ENCODE measurements at regions not wholly inside any gene's neighbourhood (a gene's known extent, or its start where the extent isn't known, plus 50 kb on each side); places are given as distances from the start of the nearest gene placed in this dataset.

DNA sequence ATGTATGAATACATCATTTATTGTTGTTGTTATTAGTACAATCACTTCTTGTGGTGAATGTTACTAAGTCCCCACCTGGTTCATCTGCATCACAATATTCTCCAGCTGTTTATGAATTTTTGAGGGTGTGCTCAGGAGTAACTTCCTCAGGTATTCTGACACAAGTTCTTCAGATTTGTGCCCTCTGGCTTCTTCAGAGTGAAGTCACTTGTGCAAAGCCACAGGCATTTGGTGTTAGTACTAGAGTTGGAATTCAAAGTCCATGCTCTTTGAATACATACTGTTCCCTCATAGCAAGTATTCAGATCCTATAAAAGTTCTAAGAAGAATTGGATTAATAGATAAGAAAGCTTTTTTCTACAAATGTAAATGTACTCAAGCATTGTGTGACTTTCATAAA is 150.3 kb upstream of the AVPR1A start:
- TF ChIP-seq, protein P1, sequence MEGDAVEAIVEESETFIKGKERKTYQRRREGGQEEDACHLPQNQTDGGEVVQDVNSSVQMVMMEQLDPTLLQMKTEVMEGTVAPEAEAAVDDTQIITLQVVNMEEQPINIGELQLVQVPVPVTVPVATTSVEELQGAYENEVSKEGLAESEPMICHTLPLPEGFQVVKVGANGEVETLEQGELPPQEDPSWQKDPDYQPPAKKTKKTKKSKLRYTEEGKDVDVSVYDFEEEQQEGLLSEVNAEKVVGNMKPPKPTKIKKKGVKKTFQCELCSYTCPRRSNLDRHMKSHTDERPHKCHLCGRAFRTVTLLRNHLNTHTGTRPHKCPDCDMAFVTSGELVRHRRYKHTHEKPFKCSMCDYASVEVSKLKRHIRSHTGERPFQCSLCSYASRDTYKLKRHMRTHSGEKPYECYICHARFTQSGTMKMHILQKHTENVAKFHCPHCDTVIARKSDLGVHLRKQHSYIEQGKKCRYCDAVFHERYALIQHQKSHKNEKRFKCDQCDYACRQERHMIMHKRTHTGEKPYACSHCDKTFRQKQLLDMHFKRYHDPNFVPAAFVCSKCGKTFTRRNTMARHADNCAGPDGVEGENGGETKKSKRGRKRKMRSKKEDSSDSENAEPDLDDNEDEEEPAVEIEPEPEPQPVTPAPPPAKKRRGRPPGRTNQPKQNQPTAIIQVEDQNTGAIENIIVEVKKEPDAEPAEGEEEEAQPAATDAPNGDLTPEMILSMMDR (IDR thresholded peaks at IDR 0.05; ENCODE audit: insufficient read depth, low read length, poor library complexity, severe bottlenecking), result no peak
- Histone ChIP-seq H3K27me3 (replicated peaks; ENCODE audit: control insufficient read depth, insufficient read depth, low read length) (no peaks in the 10 kb centered on the region), H3K36me3 (ENCODE audit: control insufficient read depth, insufficient read depth, low read length) (no peaks in the 10 kb centered on the region), H3K4me3 (replicated peaks; ENCODE audit: low read depth, low read length) (no peak overlapping the region)
- no peak for DNase-seq (ENCODE audit: extremely low read depth, insufficient read length)

DNA sequence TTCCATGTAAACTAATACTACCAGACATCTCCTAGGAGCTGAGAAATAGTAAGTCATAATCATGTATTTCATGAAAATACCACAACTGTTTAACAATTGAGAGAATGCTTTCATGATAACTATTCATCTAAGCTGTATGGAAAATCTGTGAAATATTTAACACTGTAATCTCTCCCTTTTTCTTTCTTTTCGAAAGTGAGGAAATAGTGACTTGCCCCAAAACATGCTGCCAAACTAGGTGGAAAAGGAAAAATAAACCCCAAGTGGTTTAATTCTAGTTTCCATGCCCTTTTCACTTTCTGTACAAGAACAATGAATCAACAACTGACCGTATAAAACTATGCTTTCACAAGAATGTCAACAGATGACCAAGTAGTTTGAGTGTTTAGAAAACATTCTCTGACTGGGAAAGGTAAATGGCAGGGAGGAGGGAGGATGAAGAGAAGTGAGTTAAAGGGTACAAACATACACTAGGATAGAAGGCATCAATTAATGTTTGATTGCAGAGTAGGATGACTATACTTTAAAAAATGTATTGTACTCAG is 147.5 kb upstream of the AVPR1A start:
- no peak for DNase-seq (ENCODE audit: extremely low read depth, insufficient read length)
- Histone ChIP-seq H3K4me3 (replicated peaks; ENCODE audit: low read depth, low read length) (no peak overlapping the region), H3K36me3 (ENCODE audit: control insufficient read depth, insufficient read depth, low read length) (no peaks in the 10 kb centered on the region), H3K27me3 (replicated peaks; ENCODE audit: control insufficient read depth, insufficient read depth, low read length) (no peaks in the 10 kb centered on the region)
- TF ChIP-seq, protein P1 (IDR thresholded peaks at IDR 0.05; ENCODE audit: insufficient read depth, low read length, poor library complexity, severe bottlenecking), result no peak

DNA sequence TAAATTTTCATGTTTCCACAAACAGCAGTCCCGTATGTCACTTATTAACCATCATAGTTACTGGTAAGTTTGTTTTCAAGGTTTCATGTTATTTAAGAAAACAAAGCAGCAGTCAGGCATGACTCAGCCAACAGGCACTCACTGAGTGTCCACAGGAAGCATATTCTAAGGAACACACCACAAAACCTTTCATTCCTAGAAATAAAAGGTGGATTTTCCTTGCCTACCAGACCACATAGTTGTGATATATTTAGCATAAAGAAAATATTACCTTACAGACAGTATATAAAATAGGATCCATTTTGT is 143.3 kb upstream of the AVPR1A start:
- TF ChIP-seq, protein P1 (IDR thresholded peaks at IDR 0.05; ENCODE audit: insufficient read depth, low read length, poor library complexity, severe bottlenecking), result no peak
- Histone ChIP-seq H3K36me3 (ENCODE audit: control insufficient read depth, insufficient read depth, low read length) (no peaks in the 10 kb centered on the region), H3K4me3 (replicated peaks; ENCODE audit: low read depth, low read length) (no peak overlapping the region), H3K27me3 (replicated peaks; ENCODE audit: control insufficient read depth, insufficient read depth, low read length) (no peaks in the 10 kb centered on the region)
- DNase-seq (ENCODE audit: extremely low read depth, insufficient read length), result no peak

GRCh38 chr12:63292471-63293221 is 141.6 kb upstream of the AVPR1A start:
- TF ChIP-seq, protein P1 (IDR thresholded peaks at IDR 0.05; ENCODE audit: insufficient read depth, low read length, poor library complexity, severe bottlenecking), result no peak
- Histone ChIP-seq H3K27me3 (replicated peaks; ENCODE audit: control insufficient read depth, insufficient read depth, low read length) (no peaks in the 10 kb centered on the region), H3K4me3 (replicated peaks; ENCODE audit: low read depth, low read length) (no peak overlapping the region), H3K36me3 (ENCODE audit: control insufficient read depth, insufficient read depth, low read length) (no peaks in the 10 kb centered on the region)
- no peak for DNase-seq (ENCODE audit: extremely low read depth, insufficient read length)

DNA sequence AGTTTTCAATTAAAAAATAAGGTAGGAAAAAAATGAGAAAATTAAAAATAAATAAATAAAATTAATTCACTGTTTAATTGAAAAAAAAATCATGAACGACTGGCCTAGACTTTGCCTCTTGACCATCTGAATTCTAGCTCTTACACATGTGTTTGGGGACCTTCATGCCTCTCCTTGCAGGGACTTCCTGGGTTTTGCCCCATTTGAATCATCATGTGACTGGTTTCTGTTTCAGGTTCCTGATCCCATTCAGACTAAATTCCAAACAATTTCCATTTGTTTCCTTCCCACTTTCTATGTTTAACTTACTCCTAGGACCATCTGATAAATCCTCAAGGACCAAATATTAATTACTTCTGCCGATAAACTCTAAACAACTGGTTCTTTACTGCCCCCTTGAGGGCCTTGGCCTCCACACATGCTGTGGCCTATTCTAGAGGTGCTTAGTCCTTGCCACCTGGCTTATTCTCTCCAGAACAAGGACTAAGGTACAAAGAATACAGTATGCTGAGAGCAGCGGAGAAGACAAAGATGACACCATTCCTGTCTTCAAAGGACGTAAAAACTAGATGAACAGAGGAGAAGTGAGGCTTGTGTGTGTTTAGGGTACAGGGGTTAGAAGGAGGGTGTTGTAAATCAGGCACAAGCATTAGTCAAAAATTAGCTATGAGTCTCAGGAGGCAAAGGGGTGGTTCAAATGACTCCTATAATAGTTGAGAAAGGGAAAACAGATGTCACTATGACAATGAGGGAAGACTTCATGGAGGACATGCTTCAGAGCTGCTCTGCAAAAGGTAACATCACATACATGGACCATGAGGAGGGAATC is 125.8 kb upstream of the AVPR1A start:
- Histone ChIP-seq H3K27me3 (replicated peaks; ENCODE audit: control insufficient read depth, insufficient read depth, low read length) (no peaks in the 10 kb centered on the region), H3K4me3 (replicated peaks; ENCODE audit: low read depth, low read length) (no peak overlapping the region), H3K36me3 (ENCODE audit: control insufficient read depth, insufficient read depth, low read length) (no peaks in the 10 kb centered on the region)
- DNase-seq (ENCODE audit: extremely low read depth, insufficient read length), result no peak
- TF ChIP-seq, protein P1 (IDR thresholded peaks at IDR 0.05; ENCODE audit: insufficient read depth, low read length, poor library complexity, severe bottlenecking), result peak; percentile 72

All from GM06990 (cell line).